ENCODE measurements at regions not wholly inside any gene's neighbourhood (a gene's known extent, or its start where the extent isn't known, plus 50 kb on each side); places are given as distances from the start of the nearest gene placed in this dataset.
"Not testable (repeated sequence)": the region's sequence is repeated elsewhere in the genome, so short reads cannot be mapped to it uniquely, and the experiment has no call there.

DNA sequence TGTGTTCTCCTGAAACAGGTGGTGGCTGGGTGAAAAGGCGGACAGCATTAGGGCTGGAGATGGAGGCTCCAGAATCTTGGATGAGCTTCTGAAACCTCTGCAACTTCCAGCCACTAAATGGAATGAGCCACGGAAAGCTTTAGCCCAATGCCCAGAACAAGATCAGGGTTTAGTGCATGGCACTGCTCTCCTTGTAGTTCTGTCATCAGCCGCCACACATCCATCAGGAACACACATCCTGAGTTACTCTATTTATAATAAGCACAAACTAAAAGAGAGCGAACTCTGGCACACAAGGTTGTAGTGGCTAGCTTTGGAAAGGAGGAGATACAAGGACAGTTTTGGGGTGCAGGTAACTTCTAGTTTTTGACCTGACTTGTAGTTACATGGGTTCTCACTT, 93.0 kb downstream of the NAPG start:
- TF ChIP-seq EZH2phosphoT487 (IDR thresholded peaks at IDR 0.05; ENCODE audit: borderline replicate concordance, low read length); CTCF (conservative IDR thresholded peaks at IDR 0.05; ENCODE audit: low read depth, low read length); EZH2 (IDR thresholded peaks at IDR 0.05; ENCODE audit: low read length, unreplicated experiment): not testable (repeated sequence)
